Right atrium auricular region (tissue), 2 donors: ENCODE measurements at regions not wholly inside any gene's neighbourhood (a gene's known extent, or its start where the extent isn't known, plus 50 kb on each side); places are given as distances from the start of the nearest gene placed in this dataset.

Experiments used
- DNase-seq: peaks from one replicate; pipeline ENCODE4 v3.0.0-alpha.2; 2019; ENCODE audit warnings: low spot score
- H3K27ac ChIP-seq, 2 donors: fragments of 200-600 bp; sonication (generic); 1 replicate in 1 of 2; 2 replicates in 1 of 2; pipeline ENCODE4 v1.5.1; 2016 to 2019
- H3K27me3 ChIP-seq, 2 donors: fragments of 200-600 bp; sonication (generic); one replicate each; pipeline versions ENCODE4 v1.5.1 to v1.6.0; 2017 to 2019
- H3K36me3 ChIP-seq: fragments of 200-600 bp; sonication (generic); one replicate; pipeline ENCODE4 v1.5.1; 2016
- H3K4me1 ChIP-seq, 2 donors: fragments of 200-600 bp; sonication (generic); one replicate each; pipeline versions ENCODE4 v1.5.1 to v1.6.0; 2017 to 2019
- H3K4me3 ChIP-seq, 2 donors: fragments of 200-600 bp; sonication (generic); 1 replicate in 1 of 2; 2 replicates in 1 of 2; pipeline ENCODE4 v1.5.1; 2017 to 2019; ENCODE audit warnings: mild to moderate bottlenecking in 1 of 2, moderate library complexity in 1 of 2
- H3K9me3 ChIP-seq, 2 donors: fragments of 200-600 bp; sonication (generic); one replicate each; pipeline ENCODE4 v1.5.1; 2019
- TF ChIP-seq, protein P1 (sequence below), 2 donors: fragments of 200-600 bp; sonication (generic); IDR thresholded peaks; one replicate each; pipeline ENCODE4 v1.5.1; 2019; ENCODE audit warnings: antibody characterized with exemption in 2 of 2

DNA sequence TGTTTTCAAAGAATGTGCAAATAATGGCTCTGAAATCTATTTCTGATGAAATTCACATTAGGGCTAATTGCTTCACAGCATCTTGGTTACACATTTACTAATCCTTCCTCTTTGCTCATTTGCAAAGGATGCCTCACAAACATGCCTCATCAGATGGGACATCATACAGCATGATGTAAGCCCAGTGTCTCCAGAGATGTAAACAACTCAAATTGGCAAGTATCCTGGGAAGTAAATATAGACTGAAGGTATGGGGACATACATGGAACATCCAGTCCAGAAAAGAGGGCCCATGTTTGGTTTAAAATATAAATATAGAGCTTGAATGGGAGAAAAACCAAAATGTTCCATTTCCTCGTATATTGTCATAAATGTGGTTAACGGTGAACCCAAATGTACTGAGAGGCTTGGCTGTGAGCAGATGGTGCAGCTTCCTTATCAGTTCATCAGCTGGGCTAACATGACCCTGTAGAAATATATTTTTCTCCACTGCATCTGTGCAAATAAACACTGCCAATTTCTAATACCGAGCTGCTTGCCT is 142.9 kb upstream of the NUDT7 start:
- H3K4me1 ChIP-seq: peaks cover 0 to 9% of the 10 kb centered on the region in 2 donors
- H3K27me3 ChIP-seq: no peaks in the 10 kb centered on the region
- H3K27ac ChIP-seq: no peak overlapping the region
- no peak for DNase-seq
- H3K4me3 ChIP-seq: no peak overlapping the region
- no peaks in the 10 kb centered on the region for H3K36me3 ChIP-seq
- peaks cover 0 to 5% of the 10 kb centered on the region in 2 donors for H3K9me3 ChIP-seq
- TF ChIP-seq, protein P1, sequence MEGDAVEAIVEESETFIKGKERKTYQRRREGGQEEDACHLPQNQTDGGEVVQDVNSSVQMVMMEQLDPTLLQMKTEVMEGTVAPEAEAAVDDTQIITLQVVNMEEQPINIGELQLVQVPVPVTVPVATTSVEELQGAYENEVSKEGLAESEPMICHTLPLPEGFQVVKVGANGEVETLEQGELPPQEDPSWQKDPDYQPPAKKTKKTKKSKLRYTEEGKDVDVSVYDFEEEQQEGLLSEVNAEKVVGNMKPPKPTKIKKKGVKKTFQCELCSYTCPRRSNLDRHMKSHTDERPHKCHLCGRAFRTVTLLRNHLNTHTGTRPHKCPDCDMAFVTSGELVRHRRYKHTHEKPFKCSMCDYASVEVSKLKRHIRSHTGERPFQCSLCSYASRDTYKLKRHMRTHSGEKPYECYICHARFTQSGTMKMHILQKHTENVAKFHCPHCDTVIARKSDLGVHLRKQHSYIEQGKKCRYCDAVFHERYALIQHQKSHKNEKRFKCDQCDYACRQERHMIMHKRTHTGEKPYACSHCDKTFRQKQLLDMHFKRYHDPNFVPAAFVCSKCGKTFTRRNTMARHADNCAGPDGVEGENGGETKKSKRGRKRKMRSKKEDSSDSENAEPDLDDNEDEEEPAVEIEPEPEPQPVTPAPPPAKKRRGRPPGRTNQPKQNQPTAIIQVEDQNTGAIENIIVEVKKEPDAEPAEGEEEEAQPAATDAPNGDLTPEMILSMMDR (IDR thresholded peaks at IDR 0.05): no peak

DNA sequence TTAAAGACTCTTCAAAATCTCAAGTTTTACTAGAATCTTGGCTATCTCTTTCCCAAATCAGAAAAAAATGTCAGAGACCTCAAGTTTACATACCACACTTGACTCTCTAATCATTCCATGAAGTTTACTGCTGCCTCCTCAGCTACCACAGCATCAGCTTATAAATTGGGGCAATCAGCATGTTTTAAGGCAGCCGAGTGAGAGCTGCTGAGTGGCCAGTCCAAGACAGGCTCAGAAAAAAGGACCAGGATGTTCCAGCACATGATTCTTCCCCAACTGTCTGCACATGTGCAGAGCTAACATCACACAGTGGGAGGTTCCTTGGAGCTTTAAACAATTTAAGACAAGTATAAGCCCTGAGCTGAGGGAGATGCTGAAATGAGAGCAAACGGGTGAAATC is 140.6 kb upstream of the NUDT7 start:
- H3K27me3 ChIP-seq: no peaks in the 10 kb centered on the region
- H3K9me3 ChIP-seq: peaks cover 0 to 5% of the 10 kb centered on the region in 2 donors
- H3K36me3 ChIP-seq: no peaks in the 10 kb centered on the region
- TF ChIP-seq, protein P1 (IDR thresholded peaks at IDR 0.05): no peak
- H3K4me1 ChIP-seq: peaks cover 0 to 5% of the 10 kb centered on the region in 2 donors
- DNase-seq: no peak
- H3K4me3 ChIP-seq: no peak overlapping the region
- no peak overlapping the region for H3K27ac ChIP-seq

DNA sequence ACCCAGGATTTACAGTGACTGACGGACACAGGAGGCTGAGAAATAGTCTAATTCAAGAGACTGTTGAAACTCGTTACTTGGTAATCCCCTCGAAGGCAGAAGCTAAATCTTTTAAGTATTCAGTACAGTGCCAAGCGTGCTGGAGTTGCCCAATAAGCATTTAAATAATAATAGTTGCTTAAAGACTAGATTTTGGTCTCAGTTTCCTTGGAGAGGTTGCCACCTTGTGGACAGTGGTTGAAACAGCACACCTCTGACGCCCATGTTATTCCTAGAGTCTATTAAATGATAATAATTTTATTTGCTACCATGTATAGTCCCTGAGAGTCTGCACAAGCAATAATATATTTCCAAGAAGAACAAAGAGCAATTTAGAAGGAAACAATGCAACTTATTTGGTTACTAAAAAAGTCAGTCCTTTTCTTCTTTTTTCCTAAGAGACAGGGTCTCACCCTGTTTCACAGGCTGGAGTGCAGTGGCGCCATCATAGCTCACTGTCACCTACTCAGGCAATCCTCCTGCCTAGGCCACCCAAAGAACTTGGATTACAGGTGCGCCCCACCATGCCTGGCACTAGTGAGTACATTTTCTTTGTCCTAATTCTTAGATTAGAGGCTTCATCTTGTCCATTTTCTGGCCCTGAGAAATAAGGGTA is 138.0 kb upstream of the NUDT7 start:
- DNase-seq: peak; percentile 65
- no peaks in the 10 kb centered on the region for H3K27me3 ChIP-seq
- no peaks in the 10 kb centered on the region for H3K9me3 ChIP-seq
- TF ChIP-seq, protein P1 (IDR thresholded peaks at IDR 0.05): peak; percentile 85 to 90
- no peak overlapping the region for H3K27ac ChIP-seq
- no peaks in the 10 kb centered on the region for H3K36me3 ChIP-seq
- peaks cover 0 to 5% of the 10 kb centered on the region in 2 donors for H3K4me1 ChIP-seq
- no peak overlapping the region for H3K4me3 ChIP-seq

DNA sequence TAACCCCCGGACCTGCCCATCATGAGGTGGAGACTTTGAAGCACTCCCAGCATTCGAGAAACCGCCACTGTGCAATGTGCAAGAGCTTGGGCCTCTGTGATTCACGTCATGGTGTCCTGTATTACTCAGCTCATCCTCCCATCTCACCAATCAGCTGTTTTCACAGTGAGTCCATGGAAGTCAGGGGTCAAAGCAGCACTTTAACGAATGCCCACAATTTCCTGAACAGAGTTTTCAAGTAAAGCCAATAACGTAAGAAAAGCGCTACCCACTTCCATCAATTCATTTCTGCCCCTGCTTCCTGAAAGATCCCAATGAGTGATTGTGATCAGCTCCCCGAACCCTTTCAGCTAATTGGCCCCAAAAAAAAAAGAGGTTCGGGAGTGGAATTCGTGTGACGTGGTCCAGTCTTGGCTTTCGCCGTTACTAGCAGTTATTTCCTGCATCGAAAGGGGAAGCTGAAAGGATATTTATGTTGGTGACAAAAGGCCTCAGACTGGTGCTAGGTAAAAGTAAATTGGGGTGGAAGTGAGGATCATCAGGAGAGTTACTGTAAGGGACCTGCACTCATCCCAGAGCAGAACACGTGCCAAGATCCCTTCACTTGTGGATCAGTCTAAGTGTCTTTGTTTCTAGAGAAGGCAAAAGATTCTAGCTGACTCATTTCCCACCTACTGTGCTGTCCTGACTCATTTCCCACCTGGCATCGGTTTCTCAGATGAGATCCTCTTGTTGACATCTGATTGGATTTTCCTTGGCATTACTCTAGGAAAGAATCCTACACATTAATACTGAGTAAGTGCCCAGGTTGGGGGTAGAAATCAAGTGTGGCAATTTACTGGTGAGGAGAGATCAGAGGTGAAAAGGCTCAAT is 136.7 kb upstream of the NUDT7 start:
- H3K9me3 ChIP-seq: no peaks in the 10 kb centered on the region
- TF ChIP-seq, protein P1 (IDR thresholded peaks at IDR 0.05): no peak
- H3K4me1 ChIP-seq: peaks cover 0 to 5% of the 10 kb centered on the region in 2 donors
- no peaks in the 10 kb centered on the region for H3K36me3 ChIP-seq
- H3K27me3 ChIP-seq: no peaks in the 10 kb centered on the region
- H3K4me3 ChIP-seq: no peak overlapping the region
- no peak for DNase-seq
- H3K27ac ChIP-seq: peak overlapping the region in 1 of 2 donors; percentile 21

DNA sequence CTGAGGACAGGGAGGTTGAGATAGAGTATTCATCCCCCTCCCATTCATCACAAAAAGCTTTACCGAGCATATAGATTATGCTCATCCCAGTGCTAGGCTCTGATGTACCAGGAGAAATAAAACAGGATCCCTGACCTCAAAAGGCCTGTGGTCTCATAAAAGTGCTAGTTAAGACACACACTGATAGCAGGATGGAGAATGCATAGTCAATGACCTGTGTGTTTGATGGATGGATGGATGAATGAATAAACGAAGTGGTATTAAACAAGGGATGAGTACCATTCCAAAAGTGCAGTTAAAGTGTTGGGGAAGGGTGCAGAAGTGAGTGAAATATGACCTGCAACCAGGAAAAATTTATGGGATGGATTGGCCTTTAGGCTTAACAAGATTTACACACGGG is 133.9 kb upstream of the NUDT7 start:
- no peaks in the 10 kb centered on the region for H3K36me3 ChIP-seq
- no peak overlapping the region for H3K4me3 ChIP-seq
- H3K27me3 ChIP-seq: no peaks in the 10 kb centered on the region
- TF ChIP-seq, protein P1 (IDR thresholded peaks at IDR 0.05): no peak
- H3K27ac ChIP-seq: no peak overlapping the region
- DNase-seq: no peak
- H3K9me3 ChIP-seq: no peaks in the 10 kb centered on the region
- H3K4me1 ChIP-seq: no peaks in the 10 kb centered on the region
